SU-DHL-6 (cell line): ENCODE measurements at regions not wholly inside any gene's neighbourhood (a gene's known extent, or its start where the extent isn't known, plus 50 kb on each side); places are given as distances from the start of the nearest gene placed in this dataset.

Experiments
- H2AFZ ChIP-seq: fragments of 200-600 bp; sonication (generic); 2 replicates; pipeline ENCODE4 v1.6.1; 2014; ENCODE audit warnings: low read depth, mild to moderate bottlenecking, moderate library complexity, mixed read lengths, antibody characterized with exemption, low read length; ENCODE audit not compliant: severe bottlenecking
- H3F3A ChIP-seq: fragments of 200-600 bp; shearing (Covaris generic); 2 replicates; pipeline ENCODE4 v1.6.0; 2016; ENCODE audit warnings: antibody characterized with exemption, mild to moderate bottlenecking; ENCODE audit not compliant: insufficient read depth
- H3K27ac ChIP-seq: fragments of 200-600 bp; sonication (generic); 2 replicates; pipeline ENCODE4 v1.5.1; 2016; ENCODE audit warnings: low read depth, mild to moderate bottlenecking, low read length, moderate library complexity, mixed read lengths
- H3K27me3 ChIP-seq: fragments of 200-600 bp; sonication (generic), shearing (Covaris generic); 2 replicates; pipeline ENCODE4 v1.6.0; 2014; ENCODE audit warnings: mild to moderate bottlenecking, low read length
- H3K36me3 ChIP-seq: fragments of 200-600 bp; sonication (generic); 2 replicates; pipeline ENCODE4 v1.6.1; 2014; ENCODE audit warnings: mild to moderate bottlenecking, low read length, mixed read lengths
- H3K4me2 ChIP-seq: fragments of 300-600, 200-600 bp; shearing (Covaris generic), sonication (generic); 2 replicates; pipeline ENCODE4 v1.6.0; 2014; ENCODE audit warnings: low read length, low read depth, mild to moderate bottlenecking; ENCODE audit not compliant: poor library complexity, severe bottlenecking
- H3K4me3 ChIP-seq: fragments of 200-600 bp; sonication (generic); 2 replicates; pipeline ENCODE4 v1.5.1; 2014; ENCODE audit warnings: antibody characterized with exemption, low read length, mild to moderate bottlenecking, mixed read lengths; ENCODE audit not compliant: insufficient read depth, poor library complexity, severe bottlenecking
- H3K79me2 ChIP-seq: fragments of 200-600 bp; sonication (generic); 2 replicates; pipeline ENCODE4 v1.6.1; 2014; ENCODE audit warnings: mild to moderate bottlenecking, low read length, moderate library complexity; ENCODE audit not compliant: insufficient read depth
- H3K9ac ChIP-seq: fragments of 200-600 bp; sonication (generic); 2 replicates; pipeline ENCODE4 v1.7.0; 2014; ENCODE audit warnings: mild to moderate bottlenecking, low read length
- H3K9me2 ChIP-seq: fragments of 200-600 bp; sonication (generic); replicated peaks from 2 replicates; pipeline ENCODE4 v1.6.1; 2014; ENCODE audit warnings: low read length; ENCODE audit not compliant: insufficient read depth
- H3K9me3 ChIP-seq: fragments of 200-600 bp; sonication (generic); 2 replicates; pipeline ENCODE4 v1.6.1; 2014; ENCODE audit warnings: low read length, mixed read lengths; ENCODE audit not compliant: insufficient read depth
- H4K20me1 ChIP-seq: fragments of 200-600 bp; sonication (generic); 2 replicates; pipeline ENCODE4 v1.6.1; 2014; ENCODE audit warnings: low read depth, mild to moderate bottlenecking, antibody characterized with exemption, low read length, moderate library complexity, mixed read lengths
- EZH2phosphoT487 ChIP-seq: fragments of 200-600 bp; sonication (generic), shearing (Covaris generic); conservative IDR thresholded peaks from 2 replicates; pipeline ENCODE4 v1.6.1; 2018; ENCODE audit warnings: mild to moderate bottlenecking, antibody characterized with exemption, low read length, moderate library complexity, mixed read lengths
- TF ChIP-seq, protein P1 (sequence below): fragments of 200-600 bp; sonication (generic); IDR thresholded peaks from one replicate; pipeline ENCODE4 v1.5.1; 2017; ENCODE audit warnings: antibody characterized with exemption, mild to moderate bottlenecking, low read length, moderate library complexity; ENCODE audit not compliant: insufficient read depth, poor library complexity, severe bottlenecking

- Histone ChIP-seq H3K27ac (no peak overlapping the region), H3F3A (no peaks in the 10 kb centered on the region), H3K4me3 (no peak overlapping the region), H3K36me3 (no peaks in the 10 kb centered on the region), H3K4me2 (no peak overlapping the region), H4K20me1 (no peaks in the 10 kb centered on the region), H3K9me3 (no peaks in the 10 kb centered on the region), H2AFZ (no peak overlapping the region), H3K79me2 (no peaks in the 10 kb centered on the region), H3K27me3 (no peaks in the 10 kb centered on the region), H3K9me2 (no peaks in the 10 kb centered on the region), H3K9ac (no peak overlapping the region)
- TF ChIP-seq, protein P1, sequence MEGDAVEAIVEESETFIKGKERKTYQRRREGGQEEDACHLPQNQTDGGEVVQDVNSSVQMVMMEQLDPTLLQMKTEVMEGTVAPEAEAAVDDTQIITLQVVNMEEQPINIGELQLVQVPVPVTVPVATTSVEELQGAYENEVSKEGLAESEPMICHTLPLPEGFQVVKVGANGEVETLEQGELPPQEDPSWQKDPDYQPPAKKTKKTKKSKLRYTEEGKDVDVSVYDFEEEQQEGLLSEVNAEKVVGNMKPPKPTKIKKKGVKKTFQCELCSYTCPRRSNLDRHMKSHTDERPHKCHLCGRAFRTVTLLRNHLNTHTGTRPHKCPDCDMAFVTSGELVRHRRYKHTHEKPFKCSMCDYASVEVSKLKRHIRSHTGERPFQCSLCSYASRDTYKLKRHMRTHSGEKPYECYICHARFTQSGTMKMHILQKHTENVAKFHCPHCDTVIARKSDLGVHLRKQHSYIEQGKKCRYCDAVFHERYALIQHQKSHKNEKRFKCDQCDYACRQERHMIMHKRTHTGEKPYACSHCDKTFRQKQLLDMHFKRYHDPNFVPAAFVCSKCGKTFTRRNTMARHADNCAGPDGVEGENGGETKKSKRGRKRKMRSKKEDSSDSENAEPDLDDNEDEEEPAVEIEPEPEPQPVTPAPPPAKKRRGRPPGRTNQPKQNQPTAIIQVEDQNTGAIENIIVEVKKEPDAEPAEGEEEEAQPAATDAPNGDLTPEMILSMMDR = no peak
- TF ChIP-seq EZH2phosphoT487 = no peak
Observed at GRCh38 chrX:4043951-4044350, 330.5 kb upstream of the PRKX start.

- H3K4me2 ChIP-seq = no peak overlapping the region
- H3K79me2 ChIP-seq = no peaks in the 10 kb centered on the region
- no peak overlapping the region for H3K27ac ChIP-seq
- H3K27me3 ChIP-seq = no peaks in the 10 kb centered on the region
- TF ChIP-seq, protein P1 = no peak
- TF ChIP-seq EZH2phosphoT487 = no peak
- no peak overlapping the region for H3K4me3 ChIP-seq
- H4K20me1 ChIP-seq = no peaks in the 10 kb centered on the region
- no peak overlapping the region for H3K9ac ChIP-seq
- H3K36me3 ChIP-seq = no peaks in the 10 kb centered on the region
- H2AFZ ChIP-seq = no peak overlapping the region
- H3K9me3 ChIP-seq = no peaks in the 10 kb centered on the region
- H3F3A ChIP-seq = no peaks in the 10 kb centered on the region
- H3K9me2 ChIP-seq = no peaks in the 10 kb centered on the region
Observed at GRCh38 chrX:4035874-4036273, 322.4 kb upstream of the PRKX start.

DNA sequence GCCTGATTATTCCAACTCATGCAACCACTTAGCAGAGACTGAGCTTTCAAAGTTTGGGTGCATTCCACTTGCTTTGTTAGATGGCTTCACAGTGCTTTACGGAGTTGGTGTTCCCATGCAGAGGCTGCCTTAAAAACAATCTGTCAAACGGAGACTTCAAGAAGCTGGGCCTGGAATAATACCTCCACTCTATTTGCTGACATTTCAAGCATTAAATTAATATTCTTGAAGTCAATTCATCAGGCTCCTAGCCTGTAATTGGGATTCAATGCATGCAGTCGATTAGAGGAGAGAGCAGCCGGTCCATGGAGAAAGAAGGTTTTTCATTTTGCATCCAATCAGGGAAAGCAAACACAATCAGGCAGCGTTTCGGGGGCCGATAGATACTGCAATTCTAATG is 314.7 kb upstream of the PRKX start:
- no peak overlapping the region for H3K4me3 ChIP-seq
- H4K20me1 ChIP-seq = no peaks in the 10 kb centered on the region
- H3F3A ChIP-seq = no peaks in the 10 kb centered on the region
- H3K9me3 ChIP-seq = no peaks in the 10 kb centered on the region
- H3K4me2 ChIP-seq = no peak overlapping the region
- no peaks in the 10 kb centered on the region for H3K27me3 ChIP-seq
- H3K9ac ChIP-seq = no peak overlapping the region
- TF ChIP-seq, protein P1 = no peak
- TF ChIP-seq EZH2phosphoT487 = no peak
- H2AFZ ChIP-seq = no peak overlapping the region
- H3K9me2 ChIP-seq = no peaks in the 10 kb centered on the region
- no peaks in the 10 kb centered on the region for H3K36me3 ChIP-seq
- no peaks in the 10 kb centered on the region for H3K79me2 ChIP-seq
- H3K27ac ChIP-seq = no peak overlapping the region

DNA sequence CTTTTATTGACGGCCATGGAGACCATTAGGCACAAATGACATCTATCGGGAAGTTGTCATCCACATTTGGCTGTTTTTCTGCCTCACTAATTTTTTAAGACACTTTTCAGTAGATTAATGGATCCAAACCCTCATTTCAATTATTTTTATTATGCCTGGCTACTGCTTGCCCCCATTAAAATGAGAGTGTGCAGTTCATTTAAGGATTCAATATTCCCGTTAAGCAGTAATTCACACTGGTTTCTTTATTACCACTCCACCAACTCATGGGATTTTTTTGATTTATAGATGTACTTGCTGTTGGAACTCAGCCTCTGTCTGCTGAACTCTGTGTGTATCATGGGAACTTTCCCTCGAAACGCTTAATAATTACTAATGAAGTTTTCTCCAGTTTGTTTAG is 291.8 kb upstream of the PRKX start:
- H3K9me2 ChIP-seq = no peaks in the 10 kb centered on the region
- H3K9ac ChIP-seq = no peak overlapping the region
- TF ChIP-seq EZH2phosphoT487 = no peak
- TF ChIP-seq, protein P1 = no peak
- no peak overlapping the region for H3K27ac ChIP-seq
- no peak overlapping the region for H3K4me3 ChIP-seq
- no peaks in the 10 kb centered on the region for H3K79me2 ChIP-seq
- H3K4me2 ChIP-seq = no peak overlapping the region
- no peaks in the 10 kb centered on the region for H3K9me3 ChIP-seq
- no peak overlapping the region for H2AFZ ChIP-seq
- no peaks in the 10 kb centered on the region for H3K27me3 ChIP-seq
- H3K36me3 ChIP-seq = no peaks in the 10 kb centered on the region
- H3F3A ChIP-seq = no peaks in the 10 kb centered on the region
- no peaks in the 10 kb centered on the region for H4K20me1 ChIP-seq
